HG03469 (cell line): ENCODE measurements at regions not wholly inside any gene's neighbourhood (a gene's known extent, or its start where the extent isn't known, plus 50 kb on each side); places are given as distances from the start of the nearest gene placed in this dataset.
"Not testable (repeated sequence)": the region's sequence is repeated elsewhere in the genome, so short reads cannot be mapped to it uniquely, and the experiment has no call there.

Source experiments
- ATAC-seq: cut with Tn5 transposase; IDR thresholded peaks from one replicate; pipeline ENCODE4 v1.9.1; 2021; ENCODE audit warnings: mild to moderate bottlenecking, moderate library complexity, moderate number of reproducible peaks; ENCODE audit not compliant: unreplicated experiment

DNA sequence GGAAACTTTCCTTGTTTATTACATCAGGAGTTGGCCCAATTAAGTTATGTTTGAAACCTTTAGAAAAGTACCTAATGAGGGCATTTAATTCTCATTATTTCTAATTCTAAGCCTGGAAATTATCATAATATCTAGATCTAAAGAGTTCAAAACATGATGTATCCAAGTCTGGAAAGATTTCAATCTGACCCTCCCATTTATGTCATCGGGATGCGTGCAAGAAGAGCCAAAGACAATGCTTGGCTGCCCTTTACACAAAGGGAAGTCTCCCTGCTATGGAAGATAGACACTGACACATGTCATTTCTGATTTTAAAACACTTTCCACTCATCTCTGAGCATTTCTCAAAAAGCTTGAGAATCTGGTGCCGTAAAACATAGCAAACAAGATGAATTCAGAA lies 222.4 kb downstream of the ANTXR2 start:
- ATAC-seq, result no peak

DNA sequence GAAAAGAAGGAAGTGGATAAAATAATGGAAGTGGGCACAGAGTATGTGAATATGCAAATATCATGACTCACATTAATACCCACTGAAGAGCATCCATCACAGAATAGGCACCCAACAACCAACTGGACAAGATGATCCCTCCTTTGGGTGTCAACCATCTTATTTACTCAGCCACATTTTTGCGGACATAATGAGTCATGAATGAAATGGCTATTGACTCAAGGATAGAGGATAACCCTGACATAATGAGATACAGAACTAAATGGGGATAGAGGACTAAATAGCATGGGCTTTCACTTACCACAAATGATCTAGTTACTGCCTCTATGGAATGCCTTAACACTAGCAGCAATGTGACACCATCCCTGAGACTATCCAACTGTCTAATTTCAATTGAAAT lies 224.7 kb downstream of the ANTXR2 start:
- ATAC-seq, result no peak

DNA sequence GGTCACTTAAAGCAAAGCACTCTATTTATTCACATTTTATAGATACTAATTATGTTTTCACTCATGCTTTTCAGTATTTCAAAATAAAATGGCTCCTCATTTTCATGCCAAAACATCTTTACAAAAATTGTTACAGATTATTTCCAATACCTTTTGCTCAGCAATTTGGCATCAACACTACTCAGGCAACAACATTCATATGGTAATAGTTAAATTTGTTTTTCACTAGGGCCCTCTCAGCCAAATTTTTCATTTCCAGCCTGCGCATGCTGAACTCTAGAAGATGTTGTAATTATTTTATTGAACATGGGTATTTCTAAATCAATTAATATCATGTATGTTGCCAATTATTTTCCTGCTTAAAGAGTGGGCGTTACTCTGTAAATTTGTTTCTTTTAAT lies 225.6 kb downstream of the ANTXR2 start:
- ATAC-seq, result no peak

DNA sequence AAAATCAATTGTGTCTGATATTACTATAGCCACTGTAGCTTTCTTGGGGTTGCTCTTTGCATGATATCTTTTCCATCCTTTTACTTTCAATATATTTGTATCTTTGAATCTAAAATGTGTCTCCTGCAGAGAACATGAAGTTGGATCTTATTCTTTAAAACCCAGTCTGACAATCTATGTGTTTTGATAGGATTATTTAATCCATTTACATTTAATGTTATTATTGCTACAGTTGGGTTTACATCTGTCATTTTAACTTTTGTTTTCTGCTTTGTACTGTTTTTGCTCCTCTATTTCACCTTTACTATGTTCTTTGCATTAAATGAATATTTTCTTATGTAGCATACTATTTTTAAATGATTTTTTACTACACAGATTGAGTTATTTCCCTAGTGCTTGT lies 230.9 kb downstream of the ANTXR2 start:
- no peak for ATAC-seq

DNA sequence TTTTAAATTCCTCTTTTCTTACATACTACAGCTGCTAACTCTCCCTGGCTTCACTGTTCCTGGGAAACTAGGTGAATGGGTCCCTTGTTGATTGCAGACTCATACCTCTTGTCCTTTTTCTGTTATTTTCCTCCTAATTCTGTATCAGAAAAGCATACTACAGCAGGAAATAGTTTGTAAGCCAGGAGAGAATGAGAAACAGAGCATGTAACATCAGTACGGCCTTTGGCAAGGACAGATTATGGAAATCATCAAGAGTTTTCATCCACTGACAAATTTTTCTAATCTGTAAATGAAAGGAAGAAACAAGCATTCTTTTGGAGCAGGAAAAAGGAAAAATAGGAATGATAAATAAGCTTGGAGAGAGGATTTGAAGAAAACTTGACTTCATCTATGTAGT lies 239.2 kb downstream of the ANTXR2 start:
- no peak for ATAC-seq

DNA sequence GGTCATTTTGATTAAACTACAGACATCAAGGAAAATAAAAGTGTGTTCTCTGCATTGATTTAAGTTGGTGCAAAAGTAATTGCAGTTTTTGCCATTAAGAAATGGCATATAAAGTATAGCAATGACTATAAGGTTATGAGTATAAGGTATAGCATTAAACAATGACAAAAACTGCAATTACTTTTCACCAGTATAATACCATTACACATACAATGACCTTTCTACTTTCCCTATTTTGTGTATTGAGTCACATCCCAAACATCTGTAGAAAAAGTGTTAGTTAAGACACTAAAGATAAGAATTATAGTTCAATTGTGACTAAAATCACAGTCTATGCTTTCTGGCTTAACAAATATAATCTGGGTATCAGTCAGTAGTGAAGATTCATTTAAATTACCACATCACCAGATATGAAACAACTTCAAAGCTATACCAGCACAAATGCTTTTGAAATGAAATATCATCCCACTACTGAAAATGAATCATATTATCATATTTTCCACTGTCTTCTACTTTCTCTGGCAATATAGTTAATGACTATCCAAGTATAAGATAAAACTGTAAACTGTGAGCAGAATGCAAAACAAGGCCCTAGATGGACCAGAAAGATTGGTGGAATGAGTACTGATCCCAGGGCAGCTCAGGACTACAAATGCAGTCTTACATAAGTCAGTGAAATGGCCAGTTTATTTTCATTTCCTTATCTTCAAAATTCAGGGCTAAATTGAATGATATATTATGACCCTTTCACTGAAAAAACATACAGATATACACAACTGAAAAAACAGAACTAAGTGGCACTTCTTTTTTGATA lies 241.1 kb downstream of the ANTXR2 start:
- no peak for ATAC-seq

DNA sequence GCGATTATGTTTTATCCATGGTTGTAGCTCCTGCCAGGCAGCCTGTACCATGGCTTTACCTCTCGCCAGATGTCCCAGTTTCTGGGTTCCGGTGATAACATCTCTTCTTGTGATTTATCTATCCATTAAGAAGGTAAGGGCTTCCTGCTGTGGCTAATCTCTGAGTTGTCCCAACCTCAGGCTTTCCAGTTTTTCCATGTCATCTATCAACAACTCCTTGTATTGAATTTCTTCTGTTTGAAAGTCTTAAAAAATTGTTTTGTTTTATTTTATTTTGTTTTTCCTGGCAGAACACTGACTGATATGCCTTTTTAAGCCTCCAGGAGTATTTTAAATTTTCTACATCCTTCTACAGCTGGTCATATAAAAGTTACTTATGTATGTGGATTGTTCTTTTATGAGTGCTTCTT lies 241.9 kb downstream of the ANTXR2 start:
- ATAC-seq, result no peak

DNA sequence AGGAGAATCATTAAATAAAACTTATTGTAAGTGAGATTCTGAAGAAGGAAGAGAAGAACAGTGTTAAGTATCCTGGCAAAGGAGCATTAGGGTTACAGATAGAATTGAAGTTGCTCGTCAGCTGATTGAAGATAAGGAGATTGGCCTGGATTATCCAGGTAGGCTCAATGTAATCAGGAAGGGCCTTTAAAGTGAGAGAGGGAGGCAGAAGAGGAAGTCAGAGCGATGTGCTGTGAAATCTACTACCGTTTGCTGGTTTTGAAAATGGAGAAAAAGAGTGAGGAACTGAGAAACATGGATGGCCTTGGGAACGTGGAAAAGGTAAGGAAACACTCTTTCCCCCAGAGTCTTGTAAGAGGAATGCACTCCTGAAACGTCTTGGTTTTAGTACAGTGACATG lies 245.7 kb downstream of the ANTXR2 start:
- ATAC-seq, result no peak

DNA sequence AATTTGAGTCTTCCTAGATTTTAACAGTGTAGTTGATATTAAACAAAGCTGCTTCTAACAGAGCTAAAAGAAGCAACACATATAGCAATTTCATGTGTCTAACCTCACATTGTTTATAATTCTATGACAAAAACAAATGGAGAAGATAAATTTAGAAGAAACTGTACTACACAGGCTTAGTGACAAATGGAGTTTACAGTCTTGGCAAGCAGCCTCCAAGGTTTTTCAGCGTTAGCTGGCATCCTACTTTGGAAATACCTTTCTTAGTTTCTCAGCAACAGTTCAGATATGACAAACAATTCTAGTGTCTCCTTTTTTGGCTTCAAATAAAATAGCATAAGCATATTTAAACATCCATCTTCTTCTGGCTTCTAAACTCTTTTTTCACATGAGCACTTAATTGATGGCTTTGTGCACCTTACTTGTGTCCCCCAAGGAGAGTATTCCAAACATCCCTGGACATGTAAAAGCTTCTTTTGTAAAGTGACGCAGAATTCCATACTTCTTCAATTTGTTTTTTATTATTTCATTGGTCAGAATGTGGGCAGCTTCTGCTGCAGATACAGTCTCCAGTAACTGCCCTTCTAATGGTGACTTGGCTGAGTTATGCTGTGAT lies 249.8 kb downstream of the ANTXR2 start:
- ATAC-seq, result no peak

DNA sequence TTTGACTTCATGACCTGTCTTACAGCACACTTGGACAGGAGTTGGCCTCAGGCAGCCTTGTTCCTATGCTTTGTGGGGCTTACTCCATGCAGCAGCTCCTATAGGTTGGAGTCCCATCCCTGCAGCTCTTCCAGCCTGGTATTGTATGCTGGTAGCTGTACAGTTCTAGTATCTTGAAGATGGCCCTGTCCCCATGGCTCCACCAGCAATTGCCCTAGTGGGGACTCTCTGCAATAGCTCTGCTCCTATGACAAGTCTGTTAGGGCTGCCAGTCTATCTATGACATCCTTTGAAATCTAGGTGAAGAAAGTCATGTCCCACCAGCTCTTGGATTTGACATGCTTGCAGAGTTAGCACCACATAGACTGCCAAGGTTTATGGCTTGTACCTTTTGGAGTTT lies 252.6 kb downstream of the ANTXR2 start:
- ATAC-seq, result no peak

DNA sequence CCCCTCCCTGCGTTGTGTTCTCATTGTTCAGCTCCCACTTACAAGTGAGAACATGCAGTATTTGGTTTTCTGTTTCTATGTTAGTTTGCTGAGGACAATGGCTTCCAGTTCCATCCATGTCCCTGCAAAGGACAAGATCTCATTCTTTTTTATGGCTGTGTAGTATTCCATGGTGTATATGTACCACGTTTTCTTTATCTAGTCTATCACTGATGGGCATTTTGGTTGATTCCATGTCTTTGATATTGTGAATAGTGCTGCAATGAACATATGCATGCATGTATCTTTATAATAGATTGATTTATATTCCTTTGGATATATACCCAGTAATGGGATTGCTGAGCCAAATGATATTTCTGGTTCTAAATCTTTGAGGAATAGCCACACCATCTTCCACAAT lies 265.1 kb downstream of the ANTXR2 start:
- ATAC-seq, result not testable (repeated sequence)

DNA sequence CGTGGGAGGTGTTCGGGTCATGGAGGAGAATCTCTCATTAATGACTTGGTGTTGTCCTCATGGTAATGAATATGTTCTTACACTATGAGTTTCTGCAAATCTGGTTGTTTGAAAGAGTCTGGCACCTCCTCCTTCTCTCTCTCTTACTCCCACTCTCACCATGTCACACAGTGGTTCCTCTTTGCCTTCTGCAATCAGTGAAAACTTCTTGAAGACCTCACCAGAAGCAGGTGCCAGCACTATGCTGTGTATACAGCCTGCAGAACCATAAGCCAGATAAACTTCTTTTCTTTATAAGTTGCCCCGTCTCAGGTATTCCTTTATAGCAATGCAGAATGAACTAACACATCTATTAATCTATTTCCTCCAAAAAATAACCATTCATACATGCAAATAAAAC lies 275.0 kb downstream of the ANTXR2 start:
- no peak for ATAC-seq

DNA sequence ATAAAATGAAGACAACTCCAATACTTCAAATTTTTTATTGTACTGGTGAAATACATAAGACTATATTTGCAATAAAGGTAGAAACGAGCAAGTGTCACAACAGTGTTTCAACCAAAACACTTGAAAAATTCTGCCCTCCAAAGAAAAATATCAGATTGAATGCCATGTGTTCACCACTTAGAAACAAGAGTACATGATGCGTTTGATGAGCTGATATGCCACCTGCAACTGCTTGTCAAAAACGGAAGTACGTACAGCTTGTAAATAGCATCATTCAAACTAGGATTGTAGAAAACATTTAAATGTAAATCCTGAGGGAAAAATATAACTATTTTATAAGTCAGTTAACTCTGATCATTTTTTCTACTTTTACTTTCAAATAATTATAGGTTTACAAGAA lies 276.1 kb downstream of the ANTXR2 start:
- no peak for ATAC-seq

DNA sequence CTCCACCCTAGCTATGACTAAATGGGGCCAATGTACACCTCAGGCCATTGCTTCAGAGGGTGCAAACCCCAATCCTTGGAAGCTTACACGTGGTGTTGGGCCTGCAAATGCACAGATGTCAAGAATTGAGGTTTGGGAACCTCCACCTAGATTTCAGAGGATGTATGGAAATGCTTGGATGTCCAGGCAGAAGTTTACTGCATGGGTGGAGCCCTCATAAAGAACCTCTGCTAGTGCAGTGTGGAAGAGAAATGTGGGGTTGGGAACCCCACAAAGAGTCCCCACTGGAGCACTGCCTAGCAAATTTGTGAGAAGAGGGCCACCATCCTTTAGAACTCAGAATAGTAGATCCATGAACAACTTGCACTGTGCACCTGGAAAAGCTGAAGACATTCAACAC lies 284.1 kb downstream of the ANTXR2 start:
- ATAC-seq, result no peak

DNA sequence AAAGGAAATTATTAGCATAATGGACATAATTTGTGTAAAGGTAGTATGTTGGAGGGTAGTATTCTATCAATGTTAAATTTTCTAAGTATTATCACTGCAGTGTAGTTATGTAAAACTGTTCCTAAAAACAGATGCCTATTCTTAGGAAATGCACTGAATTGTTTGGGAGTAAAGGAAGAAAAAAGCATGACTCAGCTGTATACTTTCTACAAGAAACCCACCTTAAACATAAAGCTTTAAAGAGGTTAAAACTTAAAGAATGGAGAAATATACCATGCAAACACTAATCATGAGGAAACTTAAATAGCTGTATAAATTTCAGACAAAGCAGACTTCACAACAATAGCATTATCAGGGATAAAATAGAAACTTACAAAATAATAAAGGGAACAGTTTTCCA lies 292.9 kb downstream of the ANTXR2 start:
- no peak for ATAC-seq

DNA sequence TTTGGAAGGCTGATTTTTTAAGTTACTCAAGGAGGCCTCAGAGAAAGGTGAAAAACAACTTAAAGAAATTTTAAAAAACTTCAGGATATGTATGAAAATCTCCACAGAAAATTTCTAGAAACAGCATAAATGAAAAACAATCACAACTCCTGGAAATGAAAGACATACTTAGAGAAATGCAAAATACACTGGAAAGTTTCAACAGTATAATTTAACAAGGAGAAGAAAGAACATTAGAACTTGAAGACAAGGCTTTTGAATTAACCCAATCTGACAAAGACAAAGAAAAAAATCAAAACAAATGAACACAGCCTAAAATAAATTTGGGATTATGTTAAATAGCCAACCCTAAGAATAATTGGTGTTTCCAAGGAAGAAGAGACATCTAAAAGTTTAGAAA lies 300.5 kb downstream of the ANTXR2 start:
- ATAC-seq, result no peak

DNA sequence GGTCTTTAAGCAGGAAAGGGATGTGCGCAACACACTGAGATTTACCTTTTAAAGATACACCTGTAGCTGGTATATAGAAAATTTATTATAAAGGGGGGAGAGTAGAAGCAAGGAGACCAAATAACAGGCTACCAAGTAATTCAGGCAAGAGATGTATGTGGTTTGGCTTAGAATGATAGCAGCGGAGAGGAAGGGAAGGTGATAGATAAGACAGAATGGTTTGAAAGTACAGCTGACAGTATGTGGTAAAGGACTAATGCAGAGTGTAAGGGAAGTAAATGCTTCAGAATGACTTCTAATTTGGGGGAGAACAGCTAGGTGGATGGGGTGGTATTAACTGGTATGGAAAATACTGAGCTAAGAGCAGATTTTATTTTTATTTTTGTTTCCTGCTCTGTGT lies 308.9 kb downstream of the ANTXR2 start:
- ATAC-seq, result no peak

DNA sequence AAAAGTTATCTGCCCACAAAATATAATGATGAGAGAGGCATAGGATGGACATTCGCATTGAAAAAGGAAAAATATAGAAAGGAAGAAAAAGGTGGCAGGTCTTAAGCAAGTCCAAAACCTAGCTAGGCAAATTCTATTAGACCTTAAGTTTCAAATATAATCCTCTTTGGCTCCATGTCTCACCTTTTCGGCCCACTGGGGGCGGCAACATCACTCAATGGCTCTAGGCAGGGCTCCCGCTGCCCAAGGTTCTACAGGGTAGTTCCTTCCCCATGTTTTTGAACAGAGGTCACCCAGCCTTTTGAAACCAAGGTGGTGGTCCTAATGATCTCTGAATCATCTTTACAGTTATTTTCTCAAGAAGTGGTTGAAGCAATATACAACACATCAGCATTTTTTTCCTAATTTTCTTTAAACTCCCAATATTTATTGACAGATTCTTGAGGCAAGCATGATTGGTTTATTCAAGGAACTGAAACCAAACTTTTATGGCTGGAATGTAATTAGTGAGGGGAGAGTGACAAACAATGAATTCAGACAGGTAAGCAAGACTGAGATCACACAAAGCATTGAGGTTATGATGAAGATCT lies 309.4 kb downstream of the ANTXR2 start:
- ATAC-seq, result no peak

DNA sequence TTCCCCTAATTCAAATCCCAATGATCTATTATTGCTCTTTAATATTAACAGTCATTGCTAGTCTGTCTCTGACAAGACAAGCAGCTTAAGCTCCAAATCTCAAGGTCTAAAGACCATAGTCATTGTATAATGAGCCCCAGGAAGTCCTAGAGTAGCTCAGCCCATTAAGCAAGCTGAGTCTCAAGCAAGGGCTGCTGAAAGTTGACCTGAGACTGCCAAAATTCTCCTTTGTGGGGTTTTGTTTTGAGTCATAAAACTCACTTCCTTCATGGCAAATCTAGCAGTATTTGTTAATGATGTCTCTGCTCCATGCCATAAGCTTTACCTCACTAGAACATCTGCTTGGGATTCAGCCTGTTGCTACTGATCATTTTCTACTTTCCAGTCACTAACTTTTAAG lies 313.2 kb downstream of the ANTXR2 start:
- ATAC-seq, result peak; percentile 54

DNA sequence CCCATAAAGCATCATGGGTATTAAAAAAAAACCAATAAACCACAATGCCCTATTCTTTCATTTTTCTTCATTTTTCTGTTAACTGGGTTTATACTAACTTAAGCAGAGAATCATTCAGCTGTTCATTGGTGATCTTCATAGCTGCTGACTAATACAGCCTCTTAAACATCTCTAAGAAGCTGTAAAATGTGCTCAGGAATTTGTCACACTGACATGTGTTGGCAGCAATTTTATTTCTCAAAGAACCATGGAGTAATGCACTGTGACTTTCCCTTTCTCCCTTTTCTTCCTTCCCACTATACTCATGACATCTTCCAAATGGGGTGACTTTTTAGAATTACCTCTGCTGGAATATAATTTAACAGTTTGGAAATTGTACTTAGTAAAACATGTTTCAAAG lies 315.4 kb downstream of the ANTXR2 start:
- ATAC-seq, result no peak

DNA sequence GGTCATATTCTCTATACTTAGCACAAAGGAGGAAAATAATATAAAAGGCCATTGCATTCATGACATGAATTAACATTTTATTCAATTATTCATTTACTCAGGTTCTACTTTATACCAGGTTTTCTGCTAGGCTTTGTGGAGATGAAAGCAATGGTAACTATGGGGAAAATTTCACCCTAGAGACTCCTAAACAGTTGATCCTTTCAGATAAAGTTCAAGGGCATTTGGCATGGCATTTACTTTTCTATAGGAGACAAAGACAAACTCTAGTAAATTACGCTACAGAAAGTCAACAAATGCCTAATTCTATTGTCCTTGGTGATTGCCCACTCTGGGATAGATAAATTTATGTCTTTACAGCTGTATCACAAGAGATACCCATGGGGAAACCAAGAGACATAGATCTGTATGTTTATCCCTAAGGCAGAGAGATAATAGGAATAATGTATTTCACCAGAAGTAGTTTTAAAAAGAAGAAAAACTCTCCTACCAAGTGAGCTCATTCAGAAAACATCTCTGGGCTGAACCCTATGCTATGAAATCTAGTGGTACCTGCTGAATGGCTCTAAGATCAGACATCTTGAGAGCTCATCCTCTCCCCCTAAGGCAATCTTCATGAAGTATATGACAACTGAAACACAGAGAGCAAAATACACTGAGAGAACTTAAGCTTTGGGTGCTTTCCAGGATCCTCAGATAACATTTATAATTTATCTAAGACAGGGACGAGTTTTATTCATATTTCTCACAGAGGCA lies 316.7 kb downstream of the ANTXR2 start:
- no peak for ATAC-seq

DNA sequence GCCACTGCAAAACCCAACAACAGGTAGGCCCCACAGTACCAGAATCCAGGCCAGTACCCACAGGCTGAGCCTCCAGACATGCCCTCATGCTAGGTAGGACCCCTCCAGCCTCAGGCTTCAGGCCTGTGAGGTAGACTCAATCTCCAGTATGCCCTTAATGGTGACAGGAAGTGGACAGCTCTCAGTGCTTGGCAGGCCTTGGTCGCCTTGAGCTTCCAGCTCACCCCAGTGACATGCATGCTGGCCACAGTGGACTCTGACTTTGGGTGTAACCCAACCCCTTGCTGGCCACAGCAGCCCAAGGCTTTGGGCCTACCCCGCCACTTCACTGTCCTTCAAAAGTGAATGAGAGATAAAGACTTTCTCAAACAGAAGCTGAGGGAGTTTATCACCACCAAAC lies 324.2 kb downstream of the ANTXR2 start:
- no peak for ATAC-seq
